ENCODE measurements at regions not wholly inside any gene's neighbourhood (a gene's known extent, or its start where the extent isn't known, plus 50 kb on each side); places are given as distances from the start of the nearest gene placed in this dataset.

- no peak overlapping the region for H3K4me3 ChIP-seq (ENCODE audit: low read depth, low read length, poor library complexity, severe bottlenecking)
- no peaks in the 10 kb centered on the region for H3K79me2 ChIP-seq (ENCODE audit: insufficient read depth, low read depth, low read length)
- ChIA-PET POLR2A (interaction anchor here (0.5 to 1.0 kb wide), 3 partner anchors 19 to 1186 kb away, joined by 3 read pairs; no protein-coding TSS in a partner anchor), CTCF (ENCODE audit: unreplicated experiment) (no interaction called here)
- no peak overlapping the region for H3K27ac ChIP-seq (ENCODE audit: low read depth, low read length, poor library complexity, severe bottlenecking)
- no peak overlapping the region for H3K4me2 ChIP-seq (ENCODE audit: low read length)
- H3K9me2 ChIP-seq (ENCODE audit: insufficient read depth, low read length) = peaks cover 3% of the 10 kb centered on the region; the same call in 1 of the 2 replicates
- no peak for DNase-seq (ENCODE audit: low spot score)
- no TSS peak for BruUV-seq (replicated peaks)
- TF ChIP-seq CTCF (conservative IDR thresholded peaks at IDR 0.05; ENCODE audit: low read length) (no peak), EZH2phosphoT487 (IDR thresholded peaks at IDR 0.05; ENCODE audit: borderline replicate concordance, low read depth, low read length) (no peak)
- no peaks in the 10 kb centered on the region for H3K36me3 ChIP-seq (ENCODE audit: insufficient read depth, low read length)
- intact Hi-C loops (cut with micrococcal nuclease; ENCODE audit: unreplicated experiment) = no loop called here
- no peaks in the 10 kb centered on the region; the same call in 1 of the 2 replicates for H3K9me3 ChIP-seq (ENCODE audit: low read length)
- H2AFZ ChIP-seq (ENCODE audit: low read length) = no peak overlapping the region
- no peaks in the 10 kb centered on the region for H3K4me1 ChIP-seq (ENCODE audit: insufficient read depth, low read length, poor library complexity, severe bottlenecking)
- H4K20me1 ChIP-seq (ENCODE audit: insufficient read depth, low read length) = no peaks in the 10 kb centered on the region
Observed at GRCh38 chr13:85616275-85616674, 182.9 kb downstream of the SLITRK6 start.

- H3K9me3 ChIP-seq (ENCODE audit: low read length) = no peaks in the 10 kb centered on the region; the same call in 1 of the 2 replicates
- no peak overlapping the region for H3K4me2 ChIP-seq (ENCODE audit: low read length)
- no peak for TF ChIP-seq CTCF (conservative IDR thresholded peaks at IDR 0.05; ENCODE audit: low read length)
- no peak for TF ChIP-seq EZH2phosphoT487 (IDR thresholded peaks at IDR 0.05; ENCODE audit: borderline replicate concordance, low read depth, low read length)
- H4K20me1 ChIP-seq (ENCODE audit: insufficient read depth, low read length) = no peaks in the 10 kb centered on the region
- no peak overlapping the region for H3K4me3 ChIP-seq (ENCODE audit: low read depth, low read length, poor library complexity, severe bottlenecking)
- intact Hi-C loops (cut with micrococcal nuclease; ENCODE audit: unreplicated experiment) = no loop called here
- no peak overlapping the region for H2AFZ ChIP-seq (ENCODE audit: low read length)
- no peak for DNase-seq (ENCODE audit: low spot score)
- no peaks in the 10 kb centered on the region for H3K4me1 ChIP-seq (ENCODE audit: insufficient read depth, low read length, poor library complexity, severe bottlenecking)
- POLR2A ChIA-PET = no interaction called here
- no peaks in the 10 kb centered on the region for H3K79me2 ChIP-seq (ENCODE audit: insufficient read depth, low read depth, low read length)
- peaks cover 3% of the 10 kb centered on the region; the same call in 1 of the 2 replicates for H3K9me2 ChIP-seq (ENCODE audit: insufficient read depth, low read length)
- no TSS peak for BruUV-seq (replicated peaks)
- CTCF ChIA-PET (ENCODE audit: unreplicated experiment) = no interaction called here
- H3K36me3 ChIP-seq (ENCODE audit: insufficient read depth, low read length) = no peaks in the 10 kb centered on the region
- H3K27ac ChIP-seq (ENCODE audit: low read depth, low read length, poor library complexity, severe bottlenecking) = no peak overlapping the region
Observed at GRCh38 chr13:85615031-85615430, 184.2 kb downstream of the SLITRK6 start.

- H2AFZ ChIP-seq (ENCODE audit: low read length) = no peak overlapping the region
- CTCF ChIA-PET (ENCODE audit: unreplicated experiment) = no interaction called here
- H3K4me2 ChIP-seq (ENCODE audit: low read length) = no peak overlapping the region
- TF ChIP-seq CTCF (conservative IDR thresholded peaks at IDR 0.05; ENCODE audit: low read length) = no peak
- no peak for TF ChIP-seq EZH2phosphoT487 (IDR thresholded peaks at IDR 0.05; ENCODE audit: borderline replicate concordance, low read depth, low read length)
- intact Hi-C loops (cut with micrococcal nuclease; ENCODE audit: unreplicated experiment) = no loop called here
- no peak overlapping the region for H3K4me3 ChIP-seq (ENCODE audit: low read depth, low read length, poor library complexity, severe bottlenecking)
- no peaks in the 10 kb centered on the region for H3K36me3 ChIP-seq (ENCODE audit: insufficient read depth, low read length)
- no peaks in the 10 kb centered on the region for H4K20me1 ChIP-seq (ENCODE audit: insufficient read depth, low read length)
- H3K9me2 ChIP-seq (ENCODE audit: insufficient read depth, low read length) = no peaks in the 10 kb centered on the region
- H3K4me1 ChIP-seq (ENCODE audit: insufficient read depth, low read length, poor library complexity, severe bottlenecking) = no peaks in the 10 kb centered on the region
- no peak for DNase-seq (ENCODE audit: low spot score)
- no peak overlapping the region for H3K27ac ChIP-seq (ENCODE audit: low read depth, low read length, poor library complexity, severe bottlenecking)
- BruUV-seq (replicated peaks) = no TSS peak
- H3K9me3 ChIP-seq (ENCODE audit: low read length) = no peaks in the 10 kb centered on the region
- POLR2A ChIA-PET = no interaction called here
- no peaks in the 10 kb centered on the region for H3K79me2 ChIP-seq (ENCODE audit: insufficient read depth, low read depth, low read length)
Observed at GRCh38 chr13:85610024-85610423, 189.2 kb downstream of the SLITRK6 start.
